ENCODE measurements at regions not wholly inside any gene's neighbourhood (a gene's known extent, or its start where the extent isn't known, plus 50 kb on each side); places are given as distances from the start of the nearest gene placed in this dataset.

DNA sequence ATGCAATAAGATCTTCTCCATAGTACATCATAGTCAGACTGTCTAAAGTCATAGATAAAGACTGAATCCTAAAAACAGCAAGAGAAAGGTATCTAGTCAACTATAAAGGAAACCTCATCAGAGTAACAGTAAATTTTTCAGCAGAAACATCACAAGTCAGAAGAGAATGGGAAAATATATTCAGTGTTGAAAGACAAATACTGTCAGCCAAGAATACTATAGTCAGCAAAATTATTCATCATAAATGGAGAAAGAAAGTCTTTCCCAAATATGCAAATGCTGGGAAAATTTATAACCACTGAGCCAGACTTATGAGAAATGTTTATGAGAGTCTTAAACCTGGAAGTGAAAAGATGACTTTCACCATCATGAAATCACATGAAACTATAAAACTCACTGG is 136.7 kb downstream of the KDR start:
- DNase-seq: no peak

DNA sequence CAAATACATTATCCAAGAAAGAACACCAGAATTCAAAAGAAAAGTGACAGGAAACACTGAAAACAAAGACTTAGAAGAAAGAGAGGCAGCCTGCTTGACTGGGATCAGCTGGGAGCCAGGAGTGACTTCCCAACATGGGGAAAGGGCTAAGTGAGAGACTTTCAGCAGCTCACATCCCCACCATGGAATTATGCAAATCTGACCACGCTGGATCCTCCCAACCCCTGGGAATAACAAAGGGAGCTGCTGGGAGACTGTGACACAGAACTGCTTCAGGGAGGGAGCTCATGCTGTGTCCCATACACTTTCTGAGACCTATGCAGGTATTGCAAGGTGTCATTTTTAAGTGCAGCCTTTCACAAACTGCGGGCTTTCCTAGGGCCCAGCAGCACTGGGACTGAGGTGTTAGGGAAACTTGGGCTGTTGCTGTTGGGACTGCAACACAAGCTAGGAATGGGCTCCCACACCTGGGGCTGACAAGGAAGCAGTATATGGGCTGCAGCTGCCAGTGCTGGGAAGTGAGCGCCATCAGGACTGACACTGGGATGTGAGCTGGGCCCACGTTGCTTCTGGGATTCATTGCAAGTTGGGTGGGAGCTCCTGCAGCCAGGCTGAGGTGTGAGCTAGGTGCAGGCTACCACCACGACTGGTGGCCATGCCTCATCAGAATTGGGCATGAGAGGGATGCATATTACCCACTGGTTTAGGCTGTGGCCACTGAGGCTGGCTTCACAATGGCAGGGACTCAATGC is 139.1 kb downstream of the KDR start:
- no peak for DNase-seq

DNA sequence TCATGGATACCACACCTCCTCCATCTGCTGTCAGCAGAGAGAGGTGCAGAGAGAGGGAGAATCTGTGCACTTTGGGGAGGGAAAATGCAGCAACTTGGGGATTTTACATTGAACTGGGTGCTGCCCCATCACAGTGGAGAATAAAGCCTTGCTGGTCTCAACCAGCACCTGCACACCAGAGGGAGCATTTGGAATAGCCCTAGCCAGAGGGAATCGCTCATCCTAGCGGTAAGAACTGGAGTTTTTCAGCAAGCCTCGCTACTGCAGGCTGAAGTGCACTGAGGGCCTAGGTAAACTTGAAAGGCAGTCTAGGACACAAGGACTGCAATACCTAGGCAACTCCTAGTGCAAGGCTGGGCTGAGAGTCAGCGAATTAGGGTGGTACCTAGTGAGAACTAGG is 148.7 kb downstream of the KDR start:
- DNase-seq: no peak

DNA sequence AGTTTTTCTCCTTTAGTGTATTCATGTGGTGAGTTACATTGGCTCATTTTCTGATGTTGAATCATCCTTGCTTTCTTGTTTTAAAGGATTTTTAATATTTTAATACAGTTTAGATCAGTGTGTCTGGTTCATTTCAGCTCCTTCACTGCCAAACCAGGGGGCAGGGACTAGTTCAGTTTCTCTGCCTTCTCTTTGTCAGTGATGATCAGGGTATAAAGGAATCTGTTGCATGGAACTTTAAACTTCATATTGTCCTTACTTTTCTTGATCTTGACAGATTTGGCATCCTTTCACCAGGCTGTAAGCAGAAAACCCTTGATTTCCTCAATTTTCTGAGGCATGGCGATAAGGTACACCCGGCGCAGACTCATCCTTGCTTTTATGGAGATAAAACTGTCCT is 149.4 kb downstream of the KDR start:
- DNase-seq: no peak

DNA sequence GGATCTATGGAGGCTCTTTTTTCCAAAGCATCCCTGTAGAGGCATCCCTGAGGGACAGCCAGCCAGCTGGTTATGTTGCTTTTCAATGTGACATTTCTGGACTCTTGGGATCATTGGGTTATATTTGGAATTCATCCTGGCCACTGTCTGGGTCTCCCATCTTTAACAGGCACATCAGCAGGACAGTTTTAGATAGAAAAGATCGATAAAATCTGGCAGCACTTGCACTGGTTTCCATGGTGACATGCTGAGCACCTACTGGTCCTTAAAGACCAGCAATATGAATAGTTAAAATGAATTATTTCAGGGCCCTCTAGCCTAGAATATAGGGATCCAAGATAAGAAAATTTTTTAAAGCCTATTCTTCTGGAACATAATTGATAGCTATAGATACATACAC is 151.6 kb downstream of the KDR start:
- no peak for DNase-seq

DNA sequence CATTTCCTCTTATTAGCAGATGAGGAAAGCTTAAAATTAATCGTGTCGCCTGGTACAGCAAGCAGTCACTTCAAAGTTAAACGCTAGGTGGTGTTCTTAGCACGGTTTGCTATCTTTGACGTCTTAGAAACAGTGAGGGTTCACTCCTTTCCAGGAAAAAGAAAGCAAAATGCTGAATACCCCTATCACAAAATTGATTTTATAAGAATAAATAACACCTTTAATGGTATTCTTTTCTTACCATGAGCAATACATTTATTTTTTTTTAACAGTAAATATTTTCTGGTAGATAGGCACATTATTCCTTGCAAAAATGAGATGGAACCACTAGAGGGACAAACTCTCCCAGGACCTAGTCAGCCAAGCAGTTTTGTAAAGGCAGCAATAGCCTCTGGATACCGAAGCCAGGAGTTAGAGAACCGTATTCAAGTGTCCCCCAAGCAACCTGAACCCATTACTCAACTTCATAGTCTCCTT is 153.9 kb downstream of the KDR start:
- peak; percentile 51 for DNase-seq

DNA sequence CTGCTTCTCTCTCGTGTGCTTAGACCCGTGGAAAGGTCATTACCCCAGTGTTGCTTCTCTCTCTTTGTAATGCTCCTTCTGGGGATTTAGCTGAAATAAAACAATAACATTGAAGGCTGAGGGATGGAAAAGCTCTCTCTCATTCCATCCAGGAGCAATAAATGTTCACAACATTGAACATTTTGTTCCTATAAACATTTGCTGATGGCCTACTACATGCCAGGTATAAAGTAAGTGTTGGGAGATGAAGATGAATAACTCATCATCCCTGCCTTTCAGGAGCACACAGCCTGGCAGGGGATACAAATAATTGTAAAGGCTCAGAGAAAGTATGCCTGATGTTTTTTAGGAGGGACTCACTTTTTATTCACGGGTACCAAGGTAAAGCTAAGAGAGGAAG is 158.1 kb downstream of the KDR start:
- no peak for DNase-seq

DNA sequence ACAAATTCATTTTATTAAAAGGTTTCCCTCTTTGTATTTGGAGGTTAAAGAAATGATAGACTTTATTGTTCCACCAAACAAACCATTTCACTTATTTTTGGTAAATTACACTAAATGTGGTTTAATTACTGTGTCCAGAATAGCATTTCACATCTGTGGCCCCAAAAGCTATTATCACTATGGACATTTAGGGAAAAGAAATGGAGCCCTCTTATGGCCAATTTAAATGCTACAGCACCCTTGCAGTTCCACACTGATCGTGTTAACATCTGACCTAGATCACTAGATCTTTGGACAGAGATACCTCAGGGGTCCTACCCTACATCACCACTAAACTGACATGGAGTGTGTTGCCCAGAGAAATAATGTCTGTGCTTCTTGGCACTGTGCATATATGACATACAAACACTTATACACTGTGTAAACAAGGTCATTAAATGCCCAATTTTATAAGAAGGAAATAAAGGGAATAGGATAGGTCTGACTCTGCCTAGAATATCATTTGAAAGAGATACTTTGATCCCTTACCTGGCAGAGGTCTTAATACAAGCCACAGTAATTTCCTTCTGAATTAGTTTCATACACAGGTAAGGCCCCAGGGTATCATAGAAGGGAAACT is 163.9 kb downstream of the KDR start:
- no peak for DNase-seq

DNA sequence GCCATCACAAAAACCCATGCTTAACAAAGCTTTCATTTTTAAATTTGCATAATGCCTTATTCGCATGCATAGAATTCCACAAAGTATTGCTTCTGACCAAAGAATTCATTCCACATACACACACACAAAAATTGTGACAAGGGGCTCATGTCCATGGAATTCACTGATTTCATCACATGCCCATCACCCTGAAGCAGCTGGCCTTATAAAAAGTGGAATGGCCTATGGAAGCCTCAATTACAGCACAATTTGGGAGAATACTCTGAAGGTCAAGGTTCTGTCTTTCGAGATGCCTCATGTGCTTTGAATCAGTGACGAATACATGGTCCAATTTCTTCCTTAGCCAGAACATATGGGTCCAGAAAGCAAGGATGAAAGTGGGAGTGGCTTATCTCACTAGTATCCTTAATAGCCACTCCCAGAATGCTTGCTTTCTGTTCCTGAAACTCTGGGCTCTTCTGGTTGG is 165.7 kb downstream of the KDR start:
- DNase-seq: no peak

DNA sequence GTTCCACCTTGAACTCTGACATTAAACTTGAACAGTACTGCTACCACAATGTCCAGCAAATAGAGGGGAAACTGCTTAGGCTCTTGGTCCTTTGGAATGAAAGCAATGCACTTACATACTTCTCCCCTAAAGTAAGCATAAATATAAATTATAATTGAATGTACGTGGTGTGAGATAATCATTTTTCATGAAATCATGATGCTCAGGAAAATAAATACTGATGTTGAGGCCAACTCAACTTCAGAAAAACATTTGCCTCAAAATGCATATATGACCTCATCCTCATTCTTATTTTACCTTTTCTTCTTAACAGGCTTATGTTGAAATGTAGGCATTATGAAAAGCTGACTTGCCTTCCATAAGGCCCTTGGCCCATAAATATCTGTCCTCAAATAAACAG is 166.3 kb downstream of the KDR start:
- no peak for DNase-seq

DNA sequence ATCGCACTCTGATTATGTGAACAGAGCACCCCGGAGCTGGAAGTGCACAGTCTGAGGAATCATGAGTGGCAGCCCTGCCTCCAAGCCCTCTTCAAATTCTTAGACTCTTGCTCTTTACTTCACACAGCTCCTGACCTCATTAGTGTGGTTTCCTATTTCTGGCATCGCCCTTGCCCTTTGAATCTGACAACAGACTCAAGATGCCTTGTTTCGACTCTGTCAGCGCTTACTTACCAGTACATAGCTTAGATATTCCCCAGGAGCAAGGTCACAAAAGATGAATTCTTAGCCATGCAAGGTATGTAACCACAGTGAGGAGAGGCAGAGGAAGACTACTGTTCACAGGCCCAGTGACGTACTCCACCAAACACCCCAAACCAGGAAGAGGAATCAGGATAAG is 167.2 kb downstream of the KDR start:
- DNase-seq: no peak

DNA sequence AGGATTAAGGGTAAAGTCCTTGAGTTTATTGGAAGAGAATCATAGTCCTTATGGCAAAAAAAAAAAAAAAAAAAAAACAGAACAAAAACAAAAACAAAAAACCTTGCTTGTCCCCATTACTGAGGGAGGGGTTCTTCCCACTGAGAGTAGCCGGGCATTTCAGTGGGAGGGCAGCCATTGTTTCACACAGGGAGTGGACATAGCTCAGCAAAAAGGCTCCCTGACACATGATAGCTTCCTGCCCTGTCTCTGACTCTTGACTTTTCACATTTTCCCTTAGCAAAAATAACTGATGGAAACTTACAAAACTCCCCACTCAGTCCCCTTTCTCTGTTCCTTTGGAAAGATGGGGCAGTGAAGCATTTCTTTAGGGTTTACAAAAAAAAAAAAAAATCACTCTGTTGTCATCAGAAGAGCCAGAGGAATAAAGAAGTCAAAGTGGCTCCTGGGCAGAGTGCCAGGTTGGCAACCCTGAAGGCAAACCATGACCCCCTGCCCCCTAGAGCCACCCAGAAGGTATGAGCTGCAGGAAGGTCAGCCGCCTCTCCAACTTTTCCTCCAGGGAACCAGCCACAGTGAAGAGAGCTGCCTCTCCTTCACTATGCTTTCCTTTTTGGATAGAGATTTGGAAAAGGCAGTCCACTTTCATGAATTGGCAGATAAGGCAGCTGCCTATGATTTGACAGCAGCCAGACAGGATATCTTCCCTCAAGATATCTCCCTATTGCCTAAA is 170.6 kb downstream of the KDR start:
- DNase-seq: no peak

DNA sequence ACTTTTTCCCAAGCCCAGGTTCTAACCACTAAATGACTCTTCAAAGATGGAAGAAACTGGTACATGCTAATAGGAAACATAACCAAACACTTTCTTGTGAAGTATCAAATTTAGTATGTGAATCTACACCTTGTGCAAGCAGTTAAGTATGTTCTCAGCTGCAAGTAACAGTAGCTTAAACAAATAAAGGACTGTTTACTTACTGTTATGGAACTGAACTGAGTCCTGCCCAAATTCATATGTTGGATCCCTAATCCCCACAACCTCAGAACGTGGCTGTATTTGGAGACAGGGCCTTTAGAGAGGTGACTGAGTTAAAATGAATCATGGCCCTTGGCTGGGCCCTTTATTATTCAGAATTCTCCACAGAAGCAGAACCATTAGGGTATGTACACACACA is 178.7 kb downstream of the KDR start:
- no peak for DNase-seq

DNA sequence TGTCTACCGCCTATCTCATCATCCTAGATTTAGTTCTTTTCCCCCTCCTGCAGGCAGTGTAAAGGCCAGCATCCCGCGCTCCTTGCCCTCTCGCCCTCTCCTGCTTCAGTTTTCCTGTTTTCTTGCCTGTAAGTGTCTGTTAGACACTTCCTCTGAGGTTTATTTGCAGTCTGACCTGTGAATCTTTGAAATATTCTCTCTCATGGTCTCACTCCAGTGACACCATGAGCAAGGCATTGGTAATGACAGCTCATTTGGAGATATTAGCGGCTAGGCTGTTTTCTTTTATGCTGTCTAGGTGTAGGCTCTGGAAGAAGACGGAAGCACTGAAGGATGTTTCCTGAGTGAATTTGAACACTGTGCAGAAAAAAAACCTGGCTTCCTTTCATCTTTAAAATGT is 179.6 kb downstream of the KDR start:
- DNase-seq: no peak

DNA sequence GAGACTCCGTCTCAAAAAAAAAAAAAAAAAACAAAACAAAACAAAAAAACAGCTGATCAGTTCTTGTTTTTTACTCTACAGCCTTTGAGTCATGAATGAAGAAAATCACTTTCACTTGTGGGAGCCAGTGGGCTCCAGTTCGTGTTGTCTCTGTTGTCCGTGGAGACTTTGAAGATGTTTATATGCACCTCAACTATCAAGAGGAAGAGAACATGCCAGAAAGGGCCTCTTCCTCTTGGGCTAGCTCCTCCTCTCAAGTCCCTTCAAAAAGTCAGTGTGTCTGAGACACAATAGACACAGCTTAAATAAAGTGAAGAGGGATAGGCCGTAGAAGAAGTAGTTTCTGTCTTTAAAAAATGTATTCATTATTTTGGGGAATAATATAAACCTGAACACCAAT is 182.7 kb downstream of the KDR start:
- no peak for DNase-seq

DNA sequence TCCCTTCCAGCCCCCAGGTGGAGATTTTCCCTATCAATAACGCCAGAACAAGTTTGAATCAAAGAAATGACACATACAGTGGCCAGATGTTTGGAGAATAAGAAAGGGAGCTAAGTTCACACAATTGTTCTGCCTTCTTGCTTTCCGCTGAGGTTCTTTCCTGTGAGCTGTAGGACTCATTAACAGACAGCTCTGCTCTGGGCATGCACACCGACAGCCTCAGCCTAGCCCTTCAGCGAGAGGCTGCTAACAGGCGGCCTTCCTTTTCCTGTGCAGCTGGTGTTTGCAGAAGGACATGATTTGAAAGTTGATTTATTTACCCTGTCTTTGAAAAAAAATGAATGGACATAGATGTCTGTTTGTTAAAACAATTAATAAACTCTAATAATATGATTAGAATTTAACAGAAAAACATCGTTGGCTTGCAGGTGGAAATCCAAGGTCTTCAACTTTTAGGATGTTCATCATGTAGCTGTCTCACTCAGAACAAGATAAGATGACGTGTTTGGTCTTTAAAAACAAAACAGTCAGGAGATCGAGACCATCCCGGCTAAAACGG is 183.3 kb downstream of the KDR start:
- peak; percentile 22 for DNase-seq

DNA sequence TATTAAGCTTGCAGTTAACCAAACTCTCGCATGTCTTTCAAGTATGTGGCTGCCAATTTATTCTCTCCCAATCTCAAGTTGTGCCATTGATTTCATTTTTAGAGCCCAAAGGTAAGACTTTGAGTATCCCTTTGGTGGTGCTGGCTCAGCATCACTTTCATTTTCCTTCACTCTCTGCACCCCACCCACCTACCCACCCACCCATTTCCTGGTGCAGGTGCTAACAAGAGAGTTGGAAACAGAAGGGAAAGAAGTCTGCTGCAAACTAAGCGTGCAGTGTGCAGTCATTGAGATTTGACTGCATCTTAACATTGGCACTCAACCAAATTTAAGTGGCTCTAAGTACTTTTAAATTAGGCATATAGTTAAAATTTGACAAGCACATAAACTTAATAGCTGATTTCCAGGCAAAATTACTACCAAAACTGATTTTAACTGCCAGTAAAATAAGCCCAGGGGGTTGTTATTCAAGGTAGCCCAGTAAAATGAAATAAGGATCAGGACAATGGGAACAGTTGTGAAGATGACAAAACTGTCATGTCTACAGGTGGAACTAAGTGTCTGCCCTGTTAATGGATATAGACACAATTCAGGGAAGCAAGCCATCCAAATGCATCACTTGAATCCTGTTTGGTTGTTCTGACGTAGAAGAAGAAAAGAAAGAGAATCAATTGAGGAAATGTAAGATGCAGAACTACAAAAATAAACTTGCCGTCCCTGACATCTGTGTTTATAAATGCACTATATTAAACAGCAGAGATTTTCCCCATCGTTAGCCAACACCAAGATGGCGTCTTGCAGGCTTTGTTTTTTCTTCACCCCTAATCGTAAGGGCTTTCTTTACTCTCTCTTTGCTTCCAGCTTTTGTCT is 184.2 kb downstream of the KDR start:
- no peak for DNase-seq

DNA sequence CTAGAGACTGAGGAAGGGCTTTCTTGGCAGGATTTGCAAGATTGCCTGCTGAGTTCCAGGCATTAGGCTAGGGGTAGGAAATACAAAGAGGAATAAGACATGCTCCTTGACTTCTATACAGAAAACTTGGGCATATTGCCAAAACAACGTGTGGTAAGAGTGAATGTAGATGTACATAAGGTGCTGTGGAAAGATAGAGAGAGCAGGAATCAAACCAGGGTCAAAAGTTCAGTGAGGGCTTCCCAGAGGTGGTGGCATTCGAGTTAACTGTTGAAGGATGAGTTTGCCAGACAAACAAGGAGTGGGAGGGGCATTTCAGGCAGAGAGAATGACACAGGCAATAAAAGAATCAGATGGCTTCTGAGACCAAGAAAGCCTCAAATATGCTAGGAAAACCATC is 187.9 kb downstream of the KDR start:
- DNase-seq: no peak

DNA sequence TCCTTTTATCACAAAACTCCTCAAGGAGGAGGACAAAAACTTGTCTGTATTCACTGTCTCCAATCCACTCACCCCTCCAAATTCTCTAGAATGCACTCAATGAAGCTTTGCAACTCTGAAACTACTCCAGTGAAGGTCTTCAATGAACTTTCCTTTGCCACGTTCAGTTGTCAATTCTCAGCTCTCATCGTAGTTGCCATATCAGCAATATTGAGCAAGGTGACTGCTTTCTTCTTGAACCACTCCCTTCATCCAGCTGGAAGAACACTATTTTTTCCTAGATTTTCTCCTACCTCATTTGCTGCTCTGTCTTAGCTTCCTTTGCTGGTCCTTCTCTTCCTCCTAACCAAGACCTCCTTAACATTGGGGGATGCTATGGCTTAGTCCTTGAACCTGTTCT is 191.8 kb downstream of the KDR start:
- no peak for DNase-seq

DNA sequence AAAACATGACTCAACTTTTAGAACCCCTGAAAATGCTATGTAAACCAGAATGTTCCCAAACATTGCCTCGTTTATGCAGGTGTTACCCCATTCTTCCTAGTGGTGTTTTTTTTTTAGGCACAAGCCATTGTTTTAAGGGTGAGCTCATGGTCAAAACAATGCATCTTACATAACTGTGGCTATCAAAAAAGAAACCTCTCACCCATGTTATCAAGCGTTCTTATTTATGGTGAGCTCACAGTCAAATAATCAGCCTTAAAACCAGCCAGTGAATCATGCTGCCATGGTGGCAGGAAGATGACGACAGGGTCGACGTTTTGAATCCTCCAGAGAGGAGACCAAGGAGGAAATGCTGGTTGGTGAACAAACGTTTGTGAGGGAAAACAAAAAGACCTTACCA is 195.2 kb downstream of the KDR start:
- DNase-seq: no peak

DNA sequence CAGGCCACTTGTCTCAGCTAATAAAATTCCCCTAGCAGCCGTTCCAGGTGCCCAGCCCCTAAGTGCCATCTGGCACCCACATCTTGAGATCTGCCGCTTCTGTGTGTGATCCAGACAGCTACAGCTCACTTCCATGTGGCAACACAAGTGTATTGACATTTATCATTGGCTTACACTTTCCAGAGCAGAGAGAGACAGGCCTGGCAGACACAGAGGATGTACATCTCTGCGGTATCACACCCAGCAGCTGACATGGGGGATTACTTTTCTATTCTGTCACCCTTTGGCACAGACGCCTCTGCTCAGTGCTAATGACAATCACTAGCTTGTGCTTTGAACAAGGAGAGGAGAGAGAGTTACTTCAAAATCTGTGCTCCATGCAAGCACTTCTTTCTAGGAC is 195.9 kb downstream of the KDR start:
- DNase-seq: peak; percentile 87

DNA sequence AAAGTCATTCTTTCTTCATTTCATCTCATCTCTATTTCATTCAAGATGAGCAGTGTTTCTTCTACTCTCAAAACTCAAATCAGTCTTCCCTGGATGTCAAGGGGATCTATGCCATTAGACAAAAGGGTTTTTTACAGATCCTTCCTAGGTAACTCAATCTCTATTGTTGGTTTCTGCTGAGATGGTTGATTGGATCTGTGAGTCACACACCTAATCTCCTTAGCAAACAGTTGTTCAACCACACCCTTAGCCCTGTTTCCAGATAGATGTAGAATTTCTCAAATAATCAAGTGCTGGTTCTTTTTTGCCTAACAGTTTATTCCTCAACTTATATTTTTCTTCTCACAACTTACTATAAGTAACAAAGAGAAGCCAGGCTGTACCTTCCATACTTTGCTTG is 200.5 kb downstream of the KDR start:
- no peak for DNase-seq

All from skin of body (tissue), 1 donor.